Spleen (tissue), 11 donors: ENCODE measurements at regions not wholly inside any gene's neighbourhood (a gene's known extent, or its start where the extent isn't known, plus 50 kb on each side); places are given as distances from the start of the nearest gene placed in this dataset.

Source experiments
- DNase-seq: peaks from one replicate; pipeline ENCODE4 v3.0.0-alpha.2; 2020
- H3K27ac ChIP-seq, 8 donors: fragments of 200-600 bp; sonication (generic) in 7 of 8; 1 replicate in 4 of 8; 2 replicates in 4 of 8; pipeline versions ENCODE4 v1.5.0 to v1.8.0; 2016 to 2021; ENCODE audit warnings: inconsistent platforms in 4 of 8, mild to moderate bottlenecking in 4 of 8, moderate library complexity in 1 of 8
- H3K27me3 ChIP-seq, 7 donors: fragments of 200-600 bp; sonication (generic) in 6 of 7; replicated peaks in 1 of 7; 1 replicate in 4 of 7; 2 replicates in 3 of 7; pipeline versions ENCODE4 v1.5.0 to v1.8.0; 2016 to 2021; ENCODE audit warnings: inconsistent platforms in 3 of 7, mild to moderate bottlenecking in 1 of 7
- H3K36me3 ChIP-seq, 6 donors: fragments of 200-600 bp; sonication (generic) in 5 of 6; 1 replicate in 4 of 6; 2 replicates in 2 of 6; pipeline versions ENCODE4 v1.5.0 to v1.8.0; 2016 to 2021; ENCODE audit warnings: inconsistent platforms in 2 of 6
- H3K4me1 ChIP-seq, 6 donors: fragments of 200-600 bp; sonication (generic) in 5 of 6; 1 replicate in 3 of 6; 2 replicates in 3 of 6; pipeline versions ENCODE4 v1.5.0 to v1.8.0; 2016 to 2021; ENCODE audit warnings: inconsistent platforms in 3 of 6
- H3K4me3 ChIP-seq, 8 donors: fragments of 200-600 bp; sonication (generic) in 7 of 8; 1 replicate in 4 of 8; 2 replicates in 4 of 8; pipeline versions ENCODE4 v1.5.0 to v1.8.0; 2016 to 2021; ENCODE audit warnings: inconsistent platforms in 4 of 8, mild to moderate bottlenecking in 4 of 8, moderate library complexity in 2 of 8
- H3K9me3 ChIP-seq, 8 donors: fragments of 200-600 bp; sonication (generic) in 7 of 8; 1 replicate in 4 of 8; 2 replicates in 4 of 8; pipeline versions ENCODE4 v1.5.0 to v1.8.0; 2016 to 2021; ENCODE audit warnings: inconsistent platforms in 4 of 8
- POLR2A ChIP-seq, 3 donors: fragments of 450-650 bp; IDR thresholded peaks; one replicate each; pipeline ENCODE4 v1.5.1; 2017; ENCODE audit warnings: antibody characterized with exemption in 3 of 3, mild to moderate bottlenecking in 1 of 3
- POLR2AphosphoS5 ChIP-seq, 3 donors: sonication (generic); formaldehyde crosslinking; IDR thresholded peaks; one replicate each; pipeline ENCODE4 v1.5.1; 2017; ENCODE audit warnings: antibody characterized with exemption in 3 of 3
- WGBS, 5 donors: extraction: QIAGEN DNeasy Blood & Tissue Kit in 3 of 5; methylation state at CpG; one replicate each; pipeline versions ENCODE4 v1.1.5 to v1.1.7; 2013 to 2018; 5-methylcytosine and 5-hydroxymethylcytosine counted together
- intact Hi-C: fragments of 100-400 bp; cut with DNase I; formaldehyde crosslinking; loops from one replicate; pipeline ENCODE4 v1.15.0; 2023; ENCODE audit warnings: low total_unique reads
- TF ChIP-seq, protein P1 (sequence below), 11 experiments: fragments of 200-600 bp in 7 of 11; fragments of 450-650 bp in 4 of 11; sonication (generic) in 4 of 11; IDR thresholded peaks in 8 of 11; conservative IDR thresholded peaks in 3 of 11; 1 replicate in 7 of 11; 2 replicates in 4 of 11; pipeline versions ENCODE4 v1.4.0 to v1.8.0; 2016 to 2021; ENCODE audit warnings: antibody characterized with exemption in 11 of 11, inconsistent platforms in 4 of 11, mild to moderate bottlenecking in 1 of 11
- donor health status: healthy with polysubstance abuse.
- donor health status: DM: no; HTN: no; CAD: no; lungs with moderate emphysema.
- donor health status: DM: no; HTN: no; CAD: no.
- donor health status: Bipolar disorder and iron deficiency.
- donor health status: healthy.
- donor health status: DM: no; HTN: no; CAD: no.
- donor health status: DM: yes; HTN: yes; CAD: no.

DNA sequence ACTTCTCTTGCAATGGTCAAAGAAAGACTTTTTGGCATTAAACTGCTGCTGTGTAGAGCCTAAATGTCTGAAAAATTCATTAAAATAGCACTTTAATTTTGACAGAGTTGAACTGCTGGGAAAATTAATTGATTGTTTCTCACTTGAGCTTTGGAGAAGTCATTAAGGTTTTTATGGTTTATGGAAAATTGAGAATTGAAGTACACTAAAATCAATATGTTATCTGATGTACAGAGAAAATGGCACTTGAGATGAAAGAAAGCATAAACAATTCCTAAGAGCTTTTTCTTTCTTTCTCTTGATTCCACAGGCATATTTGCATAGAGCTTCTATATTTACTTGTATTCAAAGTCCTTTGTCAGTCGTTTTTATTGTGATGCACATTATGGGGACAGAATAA is 188.5 kb upstream of the CAND1 start:
- Histone ChIP-seq H3K27ac (no peak overlapping the region), H3K36me3 (no peaks in the 10 kb centered on the region), H3K4me1 (no peaks in the 10 kb centered on the region), H3K27me3 (peaks cover 0 to 12% (median 0%) of the 10 kb centered on the region in 7 donors), H3K4me3 (no peak overlapping the region), H3K9me3 (no peaks in the 10 kb centered on the region)
- WGBS, 5 donors = 47 to 68% (median 52%) methylated on average over 1 of the region's 1 CpG
- intact Hi-C loops = no loop called here
- no peak for DNase-seq
- TF ChIP-seq POLR2A (IDR thresholded peaks at IDR 0.05) (no peak), POLR2AphosphoS5 (IDR thresholded peaks at IDR 0.05) (no peak)
- TF ChIP-seq, protein P1, sequence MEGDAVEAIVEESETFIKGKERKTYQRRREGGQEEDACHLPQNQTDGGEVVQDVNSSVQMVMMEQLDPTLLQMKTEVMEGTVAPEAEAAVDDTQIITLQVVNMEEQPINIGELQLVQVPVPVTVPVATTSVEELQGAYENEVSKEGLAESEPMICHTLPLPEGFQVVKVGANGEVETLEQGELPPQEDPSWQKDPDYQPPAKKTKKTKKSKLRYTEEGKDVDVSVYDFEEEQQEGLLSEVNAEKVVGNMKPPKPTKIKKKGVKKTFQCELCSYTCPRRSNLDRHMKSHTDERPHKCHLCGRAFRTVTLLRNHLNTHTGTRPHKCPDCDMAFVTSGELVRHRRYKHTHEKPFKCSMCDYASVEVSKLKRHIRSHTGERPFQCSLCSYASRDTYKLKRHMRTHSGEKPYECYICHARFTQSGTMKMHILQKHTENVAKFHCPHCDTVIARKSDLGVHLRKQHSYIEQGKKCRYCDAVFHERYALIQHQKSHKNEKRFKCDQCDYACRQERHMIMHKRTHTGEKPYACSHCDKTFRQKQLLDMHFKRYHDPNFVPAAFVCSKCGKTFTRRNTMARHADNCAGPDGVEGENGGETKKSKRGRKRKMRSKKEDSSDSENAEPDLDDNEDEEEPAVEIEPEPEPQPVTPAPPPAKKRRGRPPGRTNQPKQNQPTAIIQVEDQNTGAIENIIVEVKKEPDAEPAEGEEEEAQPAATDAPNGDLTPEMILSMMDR (IDR thresholded peaks at IDR 0.05 in 8 of 11, conservative IDR thresholded peaks at IDR 0.05 in 3 of 11) = no peak

DNA sequence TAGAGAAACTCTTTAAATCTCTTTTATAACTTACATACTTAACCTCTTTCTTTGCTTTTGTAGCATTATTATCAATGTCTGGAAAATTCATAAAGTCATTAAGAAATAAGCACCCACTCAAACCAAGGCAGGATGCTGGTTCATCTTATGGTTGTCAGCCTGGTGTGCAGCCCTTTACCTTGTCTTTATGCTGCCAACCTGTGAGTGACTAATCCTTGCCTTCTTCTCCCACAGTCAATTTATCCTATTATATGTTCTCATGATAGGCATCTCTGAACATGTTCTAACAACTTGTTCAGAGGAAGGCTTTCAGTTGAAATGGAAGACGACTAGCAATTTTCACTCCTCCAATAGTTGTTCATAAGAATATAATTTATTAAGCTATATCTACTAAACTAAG is 186.9 kb upstream of the CAND1 start:
- no peak for DNase-seq
- intact Hi-C loops = no loop called here
- no peaks in the 10 kb centered on the region for H3K36me3 ChIP-seq

DNA sequence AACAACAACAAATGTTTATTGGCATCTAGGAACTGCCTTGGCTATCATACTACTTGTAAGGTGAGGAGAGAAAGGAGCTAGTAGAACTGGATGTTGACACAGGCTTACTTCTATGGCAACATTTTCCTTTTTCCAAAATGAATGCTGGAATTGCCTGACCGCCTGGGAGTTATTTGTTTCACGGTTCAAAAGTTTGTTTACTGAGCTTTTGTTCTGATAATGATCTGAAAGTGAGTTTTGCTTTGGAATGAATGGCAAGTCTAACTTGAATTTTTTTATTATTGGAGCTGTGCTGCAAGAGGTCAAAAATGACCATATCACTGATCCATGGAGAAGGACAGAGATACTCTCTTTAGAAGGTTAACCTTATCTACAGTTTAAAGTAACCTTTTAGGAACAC is 183.5 kb upstream of the CAND1 start:
- peaks cover 0 to 20% (median 0%) of the 10 kb centered on the region in 7 donors for H3K27me3 ChIP-seq
- DNase-seq = no peak
- intact Hi-C loops = no loop called here
- H3K27ac ChIP-seq = no peak overlapping the region
- H3K4me1 ChIP-seq = no peaks in the 10 kb centered on the region
- H3K36me3 ChIP-seq = no peaks in the 10 kb centered on the region
- H3K9me3 ChIP-seq = no peaks in the 10 kb centered on the region
- 78 to 93% (median 81%) methylated on average over 2 of the region's 2 CpGs for WGBS, 5 donors
- TF ChIP-seq POLR2A (IDR thresholded peaks at IDR 0.05) (no peak), POLR2AphosphoS5 (IDR thresholded peaks at IDR 0.05) (no peak)
- TF ChIP-seq, protein P1 (IDR thresholded peaks at IDR 0.05 in 8 of 11, conservative IDR thresholded peaks at IDR 0.05 in 3 of 11) = no peak
- no peak overlapping the region for H3K4me3 ChIP-seq

More for the DNA sequence above, 186.9 kb upstream of the CAND1 start:
- Histone ChIP-seq H3K4me3 (no peak overlapping the region), H3K27me3 (peaks cover 0 to 15% (median 0%) of the 10 kb centered on the region in 7 donors), H3K9me3 (no peaks in the 10 kb centered on the region), H3K27ac (no peak overlapping the region), H3K4me1 (no peaks in the 10 kb centered on the region)
- 23 to 90% (median 42%) methylated on average over 1 of the region's 1 CpG for WGBS, 5 donors
- TF ChIP-seq POLR2A (IDR thresholded peaks at IDR 0.05) (no peak), POLR2AphosphoS5 (IDR thresholded peaks at IDR 0.05) (no peak)
- TF ChIP-seq, protein P1 (IDR thresholded peaks at IDR 0.05 in 8 of 11, conservative IDR thresholded peaks at IDR 0.05 in 3 of 11) = no peak

DNA sequence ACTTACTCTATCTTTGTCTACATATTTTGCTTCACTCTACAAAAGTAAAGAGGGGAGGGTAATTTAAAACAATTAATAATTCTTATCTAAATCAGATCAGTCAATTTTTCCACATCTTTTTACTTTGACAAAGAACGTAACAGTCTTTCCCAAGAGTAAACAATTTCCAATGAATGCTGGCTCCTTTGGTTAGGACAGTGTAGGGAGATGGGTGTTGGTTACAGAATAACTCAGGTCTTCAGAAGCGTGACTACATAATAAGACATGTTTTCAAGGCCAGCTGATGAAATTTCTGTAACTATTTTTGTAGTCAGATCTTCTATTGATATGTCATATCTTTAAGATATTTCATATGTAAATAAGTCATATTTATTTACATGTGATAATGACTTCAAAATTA is 183.0 kb upstream of the CAND1 start:
- 78 to 91% (median 83%) methylated on average over 2 of the region's 2 CpGs for WGBS, 5 donors
- Histone ChIP-seq H3K9me3 (no peaks in the 10 kb centered on the region), H3K4me1 (no peaks in the 10 kb centered on the region), H3K36me3 (no peaks in the 10 kb centered on the region), H3K27ac (no peak overlapping the region), H3K4me3 (no peak overlapping the region), H3K27me3 (peaks cover 0 to 25% (median 0%) of the 10 kb centered on the region in 7 donors)
- no peak for TF ChIP-seq POLR2AphosphoS5 (IDR thresholded peaks at IDR 0.05)
- TF ChIP-seq, protein P1 (IDR thresholded peaks at IDR 0.05 in 8 of 11, conservative IDR thresholded peaks at IDR 0.05 in 3 of 11) = no peak
- no peak for TF ChIP-seq POLR2A (IDR thresholded peaks at IDR 0.05)
- intact Hi-C loops = no loop called here
- DNase-seq = no peak
